Fibroblast of lung (primary cell): ENCODE measurements at regions not wholly inside any gene's neighbourhood (a gene's known extent, or its start where the extent isn't known, plus 50 kb on each side); places are given as distances from the start of the nearest gene placed in this dataset.

Experiments
- DNase-seq, 2 donors: peaks; one replicate each; pipeline versions ENCODE4 v3.0.0 to v3.0.0-alpha.2; 2010; ENCODE audit warnings: low read depth in 2 of 2
- H2AFZ ChIP-seq: 2 replicates; pipeline ENCODE4 v1.5.1; 2012; ENCODE audit warnings: low read length, control low read depth, inconsistent platforms
- H3K27ac ChIP-seq: 2 replicates; pipeline ENCODE4 v1.5.1; 2011; ENCODE audit warnings: low read length, control low read depth; ENCODE audit not compliant: insufficient read depth
- H3K27me3 ChIP-seq: 2 replicates; pipeline ENCODE4 v1.5.1; 2011; ENCODE audit warnings: mild to moderate bottlenecking, low read length; ENCODE audit not compliant: control insufficient read depth, insufficient read depth
- H3K36me3 ChIP-seq: 2 replicates; pipeline ENCODE4 v1.5.1; 2011; ENCODE audit warnings: low read length; ENCODE audit not compliant: control insufficient read depth, insufficient read depth
- H3K4me1 ChIP-seq: 2 replicates; pipeline ENCODE4 v1.5.1; 2011; ENCODE audit warnings: low read length; ENCODE audit not compliant: control insufficient read depth, insufficient read depth; ENCODE audit errors: extremely low read depth
- H3K4me2 ChIP-seq: 2 replicates; pipeline ENCODE4 v1.5.1; 2011; ENCODE audit warnings: low read length, control low read depth; ENCODE audit not compliant: insufficient read depth; ENCODE audit errors: extremely low read depth
- H3K4me3 ChIP-seq, 4 experiments: fragments of 200-600 bp in 1 of 4; sonication (generic) in 1 of 4; replicated peaks in 1 of 4; 2 replicates each; pipeline ENCODE4 v1.5.1; 2011 to 2016; ENCODE audit warnings: low read length in 4 of 4, low read depth in 3 of 4, mild to moderate bottlenecking in 3 of 4, control low read depth in 2 of 4, inconsistent platforms in 1 of 4, mixed read lengths in 1 of 4; ENCODE audit not compliant: insufficient read depth in 1 of 4; ENCODE audit errors: control extremely low read depth in 1 of 4
- H3K79me2 ChIP-seq: 2 replicates; pipeline ENCODE4 v1.5.1; 2012; ENCODE audit warnings: mild to moderate bottlenecking, low read length, inconsistent platforms; ENCODE audit not compliant: control insufficient read depth, insufficient read depth
- H3K9ac ChIP-seq: 2 replicates; pipeline ENCODE4 v1.5.1; 2011; ENCODE audit warnings: mild to moderate bottlenecking, low read length, control low read depth; ENCODE audit not compliant: insufficient read depth
- H3K9me3 ChIP-seq: 2 replicates; pipeline ENCODE4 v1.5.1; 2012; ENCODE audit warnings: low read depth, low read length; ENCODE audit not compliant: control insufficient read depth, insufficient read depth
- H4K20me1 ChIP-seq: 2 replicates; pipeline ENCODE4 v1.5.1; 2011; ENCODE audit warnings: low read length; ENCODE audit not compliant: control insufficient read depth, insufficient read depth; ENCODE audit errors: extremely low read depth
- EZH2 ChIP-seq: IDR thresholded peaks from 2 replicates; pipeline ENCODE4 v1.5.1; 2012; ENCODE audit warnings: low read length, control low read depth, mild to moderate bottlenecking; ENCODE audit errors: missing control alignments
- TF ChIP-seq, protein P1 (sequence below), 2 donors: IDR thresholded peaks in 1 of 2; conservative IDR thresholded peaks in 1 of 2; 1 replicate in 1 of 2; 2 replicates in 1 of 2; pipeline ENCODE4 v1.5.1; 2011 to 2012; ENCODE audit warnings: low read length in 2 of 2, control low read depth in 1 of 2, inconsistent platforms in 1 of 2, low read depth in 1 of 2, mild to moderate bottlenecking in 1 of 2

GRCh38 chr6:68054756-68055155 is 580.3 kb upstream of the ADGRB3 start:
- no peaks in the 10 kb centered on the region for H3K4me1 ChIP-seq
- peak; percentile 31 to 50 for DNase-seq
- no peak overlapping the region for H3K9ac ChIP-seq
- TF ChIP-seq EZH2 = no peak
- TF ChIP-seq, protein P1, sequence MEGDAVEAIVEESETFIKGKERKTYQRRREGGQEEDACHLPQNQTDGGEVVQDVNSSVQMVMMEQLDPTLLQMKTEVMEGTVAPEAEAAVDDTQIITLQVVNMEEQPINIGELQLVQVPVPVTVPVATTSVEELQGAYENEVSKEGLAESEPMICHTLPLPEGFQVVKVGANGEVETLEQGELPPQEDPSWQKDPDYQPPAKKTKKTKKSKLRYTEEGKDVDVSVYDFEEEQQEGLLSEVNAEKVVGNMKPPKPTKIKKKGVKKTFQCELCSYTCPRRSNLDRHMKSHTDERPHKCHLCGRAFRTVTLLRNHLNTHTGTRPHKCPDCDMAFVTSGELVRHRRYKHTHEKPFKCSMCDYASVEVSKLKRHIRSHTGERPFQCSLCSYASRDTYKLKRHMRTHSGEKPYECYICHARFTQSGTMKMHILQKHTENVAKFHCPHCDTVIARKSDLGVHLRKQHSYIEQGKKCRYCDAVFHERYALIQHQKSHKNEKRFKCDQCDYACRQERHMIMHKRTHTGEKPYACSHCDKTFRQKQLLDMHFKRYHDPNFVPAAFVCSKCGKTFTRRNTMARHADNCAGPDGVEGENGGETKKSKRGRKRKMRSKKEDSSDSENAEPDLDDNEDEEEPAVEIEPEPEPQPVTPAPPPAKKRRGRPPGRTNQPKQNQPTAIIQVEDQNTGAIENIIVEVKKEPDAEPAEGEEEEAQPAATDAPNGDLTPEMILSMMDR (conservative IDR thresholded peaks at IDR 0.05 in 1 of 2, IDR thresholded peaks at IDR 0.05 in 1 of 2; ENCODE audit: low read depth in 1 of 2, low read length in 2 of 2) = no peak
- H2AFZ ChIP-seq = no peak overlapping the region
- H4K20me1 ChIP-seq = no peaks in the 10 kb centered on the region
- H3K4me3 ChIP-seq = no peak overlapping the region
- no peaks in the 10 kb centered on the region for H3K9me3 ChIP-seq
- H3K27me3 ChIP-seq = no peaks in the 10 kb centered on the region
- no peak overlapping the region for H3K27ac ChIP-seq
- no peak overlapping the region for H3K4me2 ChIP-seq
- no peaks in the 10 kb centered on the region for H3K36me3 ChIP-seq
- no peaks in the 10 kb centered on the region for H3K79me2 ChIP-seq

DNA sequence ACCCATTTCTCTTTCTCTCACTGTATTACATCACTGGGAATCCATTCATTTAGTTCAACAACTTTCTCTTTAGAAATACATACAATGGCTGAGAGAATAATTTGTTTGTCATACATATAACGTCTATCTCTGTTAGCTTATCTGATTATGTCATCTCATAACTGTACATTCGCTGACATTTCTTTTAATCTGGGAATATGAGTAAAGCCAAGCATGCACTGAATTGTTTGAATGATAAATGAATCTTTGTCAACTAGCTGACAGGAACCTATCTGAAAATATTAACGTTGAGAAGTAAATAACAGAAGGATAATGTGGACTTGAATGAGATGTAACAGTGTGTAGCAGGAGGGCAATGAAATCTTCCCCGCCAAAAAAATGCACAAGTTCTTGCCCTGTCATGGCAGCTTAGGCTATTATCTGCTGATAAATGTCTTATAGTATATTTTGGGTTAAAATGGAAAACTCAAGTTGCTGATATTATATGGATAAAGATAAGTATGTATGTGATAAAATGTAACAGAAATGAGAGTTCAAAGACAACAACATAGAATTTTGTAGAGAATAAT is 581.2 kb upstream of the ADGRB3 start:
- H3K79me2 ChIP-seq = no peaks in the 10 kb centered on the region
- no peak overlapping the region for H3K4me3 ChIP-seq
- no peaks in the 10 kb centered on the region for H3K9me3 ChIP-seq
- DNase-seq = no peak
- H3K36me3 ChIP-seq = no peaks in the 10 kb centered on the region
- H3K4me2 ChIP-seq = no peak overlapping the region
- H3K4me1 ChIP-seq = no peaks in the 10 kb centered on the region
- no peak overlapping the region for H2AFZ ChIP-seq
- no peaks in the 10 kb centered on the region for H3K27me3 ChIP-seq
- no peaks in the 10 kb centered on the region for H4K20me1 ChIP-seq
- H3K27ac ChIP-seq = no peak overlapping the region
- no peak overlapping the region for H3K9ac ChIP-seq
- TF ChIP-seq, protein P1 (conservative IDR thresholded peaks at IDR 0.05 in 1 of 2, IDR thresholded peaks at IDR 0.05 in 1 of 2; ENCODE audit: low read depth in 1 of 2, low read length in 2 of 2) = no peak
- no peak for TF ChIP-seq EZH2

- H3K27ac ChIP-seq = no peak overlapping the region
- DNase-seq = no peak
- H3K4me1 ChIP-seq = no peaks in the 10 kb centered on the region
Observed at GRCh38 chr6:68052234-68052633, 582.8 kb upstream of the ADGRB3 start.

More at GRCh38 chr6:68052234-68052633, 582.8 kb upstream of the ADGRB3 start:
- Histone ChIP-seq H3K79me2 (no peaks in the 10 kb centered on the region), H3K4me3 (no peak overlapping the region), H3K4me2 (no peak overlapping the region), H3K9me3 (no peaks in the 10 kb centered on the region), H3K9ac (no peak overlapping the region), H2AFZ (no peak overlapping the region), H3K27me3 (no peaks in the 10 kb centered on the region), H4K20me1 (no peaks in the 10 kb centered on the region), H3K36me3 (no peaks in the 10 kb centered on the region)
- TF ChIP-seq EZH2 = no peak
- TF ChIP-seq, protein P1 (conservative IDR thresholded peaks at IDR 0.05 in 1 of 2, IDR thresholded peaks at IDR 0.05 in 1 of 2; ENCODE audit: low read depth in 1 of 2, low read length in 2 of 2) = no peak
